ENCODE measurements at regions not wholly inside any gene's neighbourhood (a gene's known extent, or its start where the extent isn't known, plus 50 kb on each side); places are given as distances from the start of the nearest gene placed in this dataset.
A peak's percentile ranks its signal among the peaks of the same experiment; 100 is the strongest.

GRCh38 chr10:7482992-7483391 lies 72.2 kb upstream of the SFMBT2 start:
- H3K4me1 ChIP-seq (ENCODE audit: control insufficient read depth in 2 of 3, insufficient read depth in 2 of 3, low read depth in 1 of 3, low read length in 3 of 3) = peaks cover 0 to 2% (median 2%) of the 10 kb centered on the region in 3 donors
- no peaks in the 10 kb centered on the region for H3K36me3 ChIP-seq (ENCODE audit: control insufficient read depth in 2 of 3, insufficient read depth in 3 of 3, low read length in 3 of 3)
- peak overlapping the region in 1 of 2 donors; percentile 13 for H3K27ac ChIP-seq (ENCODE audit: low read depth in 2 of 2, low read length in 2 of 2)
- FAIRE-seq (no peak), DNase-seq (no peak)
- H3K9ac ChIP-seq (ENCODE audit: low read length in 3 of 3) = no peak overlapping the region
- intact Hi-C loops (cut with DNase I) = no loop called here
- H3K27me3 ChIP-seq (ENCODE audit: control insufficient read depth, insufficient read depth, low read length) = no peaks in the 10 kb centered on the region
- TF ChIP-seq CTCF (IDR thresholded peaks at IDR 0.05; ENCODE audit: borderline replicate concordance, extremely low read depth, insufficient read depth) = no peak
- no peaks in the 10 kb centered on the region for H3K9me3 ChIP-seq (ENCODE audit: control insufficient read depth in 2 of 3, insufficient read depth in 1 of 3, low read length in 3 of 3)
- no peak overlapping the region for H3K4me3 ChIP-seq (ENCODE audit: low read length in 3 of 3)

- TF ChIP-seq CTCF (IDR thresholded peaks at IDR 0.05; ENCODE audit: borderline replicate concordance, extremely low read depth, insufficient read depth) = no peak
- H3K4me1 ChIP-seq (ENCODE audit: control insufficient read depth in 2 of 3, insufficient read depth in 2 of 3, low read depth in 1 of 3, low read length in 3 of 3) = peaks cover 0 to 2% (median 0%) of the 10 kb centered on the region in 3 donors
- no peaks in the 10 kb centered on the region for H3K27me3 ChIP-seq (ENCODE audit: control insufficient read depth, insufficient read depth, low read length)
- intact Hi-C loops (cut with DNase I) = no loop called here
- no peak overlapping the region for H3K27ac ChIP-seq (ENCODE audit: low read depth in 2 of 2, low read length in 2 of 2)
- H3K9me3 ChIP-seq (ENCODE audit: control insufficient read depth in 2 of 3, insufficient read depth in 1 of 3, low read length in 3 of 3) = no peaks in the 10 kb centered on the region
- peak in 2 of 5 donors; percentile 22 to 64 for DNase-seq
- no peaks in the 10 kb centered on the region for H3K36me3 ChIP-seq (ENCODE audit: control insufficient read depth in 2 of 3, insufficient read depth in 3 of 3, low read length in 3 of 3)
- H3K9ac ChIP-seq (ENCODE audit: low read length in 3 of 3) = no peak overlapping the region
- no peak for FAIRE-seq
- no peak overlapping the region for H3K4me3 ChIP-seq (ENCODE audit: low read length in 3 of 3)
Observed at GRCh38 chr10:7481368-7481765, 70.5 kb upstream of the SFMBT2 start.

GRCh38 chr10:7480742-7481367 lies 70.0 kb upstream of the SFMBT2 start:
- Histone ChIP-seq H3K36me3 (ENCODE audit: control insufficient read depth in 2 of 3, insufficient read depth in 3 of 3, low read length in 3 of 3) (no peaks in the 10 kb centered on the region), H3K4me1 (ENCODE audit: control insufficient read depth in 2 of 3, insufficient read depth in 2 of 3, low read depth in 1 of 3, low read length in 3 of 3) (peaks cover 0 to 2% (median 0%) of the 10 kb centered on the region in 3 donors), H3K4me3 (ENCODE audit: low read length in 3 of 3) (no peak overlapping the region), H3K27ac (ENCODE audit: low read depth in 2 of 2, low read length in 2 of 2) (no peak overlapping the region), H3K27me3 (ENCODE audit: control insufficient read depth, insufficient read depth, low read length) (no peaks in the 10 kb centered on the region), H3K9ac (ENCODE audit: low read length in 3 of 3) (no peak overlapping the region), H3K9me3 (ENCODE audit: control insufficient read depth in 2 of 3, insufficient read depth in 1 of 3, low read length in 3 of 3) (no peaks in the 10 kb centered on the region)
- FAIRE-seq (no peak), DNase-seq (peak in 3 of 5 donors; percentile 26 to 63 (median 62))
- no peak for TF ChIP-seq CTCF (IDR thresholded peaks at IDR 0.05; ENCODE audit: borderline replicate concordance, extremely low read depth, insufficient read depth)
- intact Hi-C loops (cut with DNase I) = no loop called here
